Loucy (cell line): ENCODE measurements at regions not wholly inside any gene's neighbourhood (a gene's known extent, or its start where the extent isn't known, plus 50 kb on each side); places are given as distances from the start of the nearest gene placed in this dataset.

Source experiments
- H2AFZ ChIP-seq: fragments of 200-600 bp; sonication (generic); 2 replicates; pipeline ENCODE4 v1.6.0; 2016; ENCODE audit warnings: antibody characterized with exemption, mild to moderate bottlenecking, low read length, moderate library complexity
- H3F3A ChIP-seq: fragments of 200-600 bp; 2 replicates; pipeline ENCODE4 v1.6.0; 2016; ENCODE audit warnings: antibody characterized with exemption, low read depth, mild to moderate bottlenecking
- H3K27me3 ChIP-seq: fragments of 200-600 bp; sonication (generic); 2 replicates; pipeline ENCODE4 v1.6.1; 2014; ENCODE audit warnings: low read length, mild to moderate bottlenecking; ENCODE audit not compliant: insufficient read depth, poor library complexity, severe bottlenecking
- H3K36me3 ChIP-seq: fragments of 200-600 bp; sonication (generic); 2 replicates; pipeline ENCODE4 v1.6.1; 2016; ENCODE audit warnings: low read length; ENCODE audit not compliant: insufficient read depth
- H3K4me1 ChIP-seq: fragments of 200-600 bp; sonication (generic); 2 replicates; pipeline ENCODE4 v1.5.1; 2014; ENCODE audit warnings: low read length, mild to moderate bottlenecking; ENCODE audit not compliant: insufficient read depth, poor library complexity, severe bottlenecking
- H3K4me2 ChIP-seq: fragments of 200-600 bp; sonication (generic); 2 replicates; pipeline ENCODE4 v1.6.0; 2014; ENCODE audit warnings: antibody characterized with exemption, low read length, low read depth, mild to moderate bottlenecking; ENCODE audit not compliant: poor library complexity, severe bottlenecking
- H3K4me3 ChIP-seq: fragments of 200-600 bp; sonication (generic); 2 replicates; pipeline ENCODE4 v1.5.1; 2014; ENCODE audit warnings: low read length, mild to moderate bottlenecking, mixed read lengths; ENCODE audit not compliant: poor library complexity, severe bottlenecking
- H3K79me2 ChIP-seq: fragments of 200-600 bp; sonication (generic); 2 replicates; pipeline ENCODE4 v1.6.1; 2014; ENCODE audit warnings: low read length; ENCODE audit not compliant: insufficient read depth
- H3K9ac ChIP-seq: fragments of 200-600 bp; sonication (generic); 2 replicates; pipeline ENCODE4 v1.6.0; 2014; ENCODE audit warnings: mild to moderate bottlenecking, low read depth, low read length, moderate library complexity; ENCODE audit not compliant: poor library complexity, severe bottlenecking
- H3K9me2 ChIP-seq: fragments of 200-600 bp; sonication (generic); replicated peaks from 2 replicates; pipeline ENCODE4 v1.6.1; 2016; ENCODE audit warnings: low read depth, low read length, mixed read lengths
- H3K9me3 ChIP-seq: fragments of 200-600 bp; sonication (generic); 2 replicates; pipeline ENCODE4 v1.6.1; 2014; ENCODE audit warnings: mild to moderate bottlenecking, antibody characterized with exemption, low read length, low read depth; ENCODE audit not compliant: insufficient read depth
- H4K20me1 ChIP-seq: fragments of 200-600 bp; sonication (generic); 2 replicates; pipeline ENCODE4 v1.6.0; 2014; ENCODE audit warnings: antibody characterized with exemption, low read length, mild to moderate bottlenecking; ENCODE audit not compliant: insufficient read depth, poor library complexity, severe bottlenecking
- EZH2phosphoT487 ChIP-seq: fragments of 200-600 bp; IDR thresholded peaks from 2 replicates; pipeline ENCODE4 v1.6.1; 2018; ENCODE audit warnings: antibody characterized with exemption, mild to moderate bottlenecking, moderate library complexity, borderline replicate concordance
- TF ChIP-seq, protein P1 (sequence below): fragments of 200-600 bp; sonication (generic); conservative IDR thresholded peaks from 2 replicates; pipeline ENCODE4 v1.5.1; 2014; ENCODE audit warnings: mild to moderate bottlenecking, antibody characterized with exemption, low read length

DNA sequence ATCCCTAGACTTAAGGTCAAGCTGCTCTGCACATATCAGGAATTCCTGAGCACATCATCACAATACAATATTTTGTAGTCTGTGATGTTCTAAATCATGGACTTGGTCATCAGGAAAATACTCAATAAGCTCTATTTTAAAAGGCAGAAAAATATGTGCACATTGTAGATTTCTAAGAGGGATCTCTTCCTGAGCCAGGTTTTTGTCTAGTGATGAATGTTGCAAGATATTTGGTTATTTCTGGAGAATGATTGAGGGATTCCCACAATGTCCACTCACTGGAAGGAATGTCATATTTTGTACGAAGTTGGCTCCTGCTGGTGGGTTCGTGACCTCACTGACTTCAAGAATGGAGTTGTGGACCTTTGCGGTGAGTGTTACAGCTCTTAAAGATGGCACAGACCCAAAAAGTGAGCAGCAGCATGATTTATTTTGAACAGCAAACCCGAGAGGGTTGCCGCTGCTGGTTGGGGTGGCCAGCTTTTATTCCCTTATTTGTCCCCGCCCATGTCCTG lies 300.9 kb upstream of the DCN start:
- Histone ChIP-seq H3K36me3 (no peaks in the 10 kb centered on the region), H3K9me2 (no peaks in the 10 kb centered on the region), H3K9ac (no peak overlapping the region), H2AFZ (no peak overlapping the region), H3K27me3 (no peaks in the 10 kb centered on the region), H3K4me3 (no peak overlapping the region), H3F3A (no peaks in the 10 kb centered on the region), H4K20me1 (no peaks in the 10 kb centered on the region), H3K79me2 (no peaks in the 10 kb centered on the region), H3K4me2 (no peak overlapping the region), H3K4me1 (no peaks in the 10 kb centered on the region), H3K9me3 (no peaks in the 10 kb centered on the region)
- TF ChIP-seq EZH2phosphoT487: no peak

DNA sequence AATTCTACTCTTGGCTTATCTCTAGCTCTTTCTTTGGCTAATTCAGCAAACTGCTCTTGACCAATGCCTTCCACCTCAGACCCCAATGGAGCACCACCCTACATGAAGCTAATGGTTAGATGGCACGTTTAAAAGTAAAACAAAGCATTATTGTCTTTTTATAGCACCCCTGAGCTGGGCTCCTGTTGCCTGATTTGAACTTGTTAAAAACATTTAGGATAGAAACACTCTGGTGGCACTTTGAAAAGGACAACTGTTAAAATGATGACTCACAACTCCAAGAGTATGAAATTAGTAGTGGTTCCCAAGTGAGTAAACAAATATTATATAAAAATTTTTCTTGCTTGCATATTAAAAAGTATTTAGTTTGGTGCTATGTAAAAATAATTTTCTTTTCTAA lies 299.6 kb upstream of the DCN start:
- Histone ChIP-seq H3F3A (no peaks in the 10 kb centered on the region), H3K36me3 (no peaks in the 10 kb centered on the region), H3K9me2 (no peaks in the 10 kb centered on the region), H3K79me2 (no peaks in the 10 kb centered on the region), H3K4me2 (no peak overlapping the region), H3K9me3 (no peaks in the 10 kb centered on the region), H3K9ac (no peak overlapping the region), H3K27me3 (no peaks in the 10 kb centered on the region), H3K4me3 (no peak overlapping the region), H2AFZ (no peak overlapping the region), H3K4me1 (no peaks in the 10 kb centered on the region), H4K20me1 (no peaks in the 10 kb centered on the region)
- TF ChIP-seq, protein P1, sequence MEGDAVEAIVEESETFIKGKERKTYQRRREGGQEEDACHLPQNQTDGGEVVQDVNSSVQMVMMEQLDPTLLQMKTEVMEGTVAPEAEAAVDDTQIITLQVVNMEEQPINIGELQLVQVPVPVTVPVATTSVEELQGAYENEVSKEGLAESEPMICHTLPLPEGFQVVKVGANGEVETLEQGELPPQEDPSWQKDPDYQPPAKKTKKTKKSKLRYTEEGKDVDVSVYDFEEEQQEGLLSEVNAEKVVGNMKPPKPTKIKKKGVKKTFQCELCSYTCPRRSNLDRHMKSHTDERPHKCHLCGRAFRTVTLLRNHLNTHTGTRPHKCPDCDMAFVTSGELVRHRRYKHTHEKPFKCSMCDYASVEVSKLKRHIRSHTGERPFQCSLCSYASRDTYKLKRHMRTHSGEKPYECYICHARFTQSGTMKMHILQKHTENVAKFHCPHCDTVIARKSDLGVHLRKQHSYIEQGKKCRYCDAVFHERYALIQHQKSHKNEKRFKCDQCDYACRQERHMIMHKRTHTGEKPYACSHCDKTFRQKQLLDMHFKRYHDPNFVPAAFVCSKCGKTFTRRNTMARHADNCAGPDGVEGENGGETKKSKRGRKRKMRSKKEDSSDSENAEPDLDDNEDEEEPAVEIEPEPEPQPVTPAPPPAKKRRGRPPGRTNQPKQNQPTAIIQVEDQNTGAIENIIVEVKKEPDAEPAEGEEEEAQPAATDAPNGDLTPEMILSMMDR: no peak
- no peak for TF ChIP-seq EZH2phosphoT487

DNA sequence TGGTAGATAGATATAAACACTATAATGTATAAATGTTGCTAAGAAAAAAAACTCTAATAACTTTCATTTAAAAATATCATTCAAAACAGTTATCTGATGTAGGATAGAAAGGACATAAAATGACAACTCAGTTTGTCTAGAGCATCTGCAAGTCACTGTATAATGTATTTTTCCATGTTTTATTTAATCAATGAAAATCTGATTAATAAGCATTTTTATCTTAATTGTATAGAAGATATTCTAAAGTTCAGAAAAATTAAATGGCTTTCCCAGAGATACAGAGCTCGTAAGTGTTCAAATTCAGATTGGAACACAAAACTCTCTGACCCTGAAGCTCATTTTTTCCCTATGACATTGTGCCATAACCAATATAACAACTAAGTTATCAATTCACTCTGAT lies 295.9 kb upstream of the DCN start:
- H2AFZ ChIP-seq: no peak overlapping the region
- H3K9ac ChIP-seq: no peak overlapping the region
- H4K20me1 ChIP-seq: no peaks in the 10 kb centered on the region
- H3K4me1 ChIP-seq: no peaks in the 10 kb centered on the region
- H3F3A ChIP-seq: no peaks in the 10 kb centered on the region
- H3K4me3 ChIP-seq: no peak overlapping the region
- H3K36me3 ChIP-seq: no peaks in the 10 kb centered on the region
- no peak overlapping the region for H3K4me2 ChIP-seq
- no peaks in the 10 kb centered on the region for H3K9me2 ChIP-seq
- TF ChIP-seq, protein P1: no peak
- no peak for TF ChIP-seq EZH2phosphoT487
- no peaks in the 10 kb centered on the region for H3K79me2 ChIP-seq
- H3K9me3 ChIP-seq: no peaks in the 10 kb centered on the region
- no peaks in the 10 kb centered on the region for H3K27me3 ChIP-seq

DNA sequence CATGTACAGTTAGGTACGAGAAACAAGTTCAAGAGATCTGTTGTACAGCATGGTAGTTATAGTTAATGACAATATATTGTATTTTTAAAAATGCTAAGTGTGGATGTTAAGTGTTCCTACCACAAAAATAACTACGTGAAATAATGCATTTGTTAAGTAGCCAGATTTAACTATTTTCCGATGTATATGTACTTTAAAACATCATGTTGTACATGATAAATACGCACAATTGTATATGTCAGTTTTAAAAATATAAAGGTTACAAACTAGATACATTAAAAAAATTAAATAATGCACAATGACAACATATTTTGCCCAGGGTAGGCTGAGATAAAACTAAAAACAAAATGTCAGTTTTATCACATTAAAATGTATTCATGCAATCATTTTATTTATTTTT lies 285.1 kb upstream of the DCN start:
- no peak for TF ChIP-seq EZH2phosphoT487
- TF ChIP-seq, protein P1: no peak
- H3K9ac ChIP-seq: no peak overlapping the region
- H3K4me3 ChIP-seq: no peak overlapping the region
- H3K79me2 ChIP-seq: no peaks in the 10 kb centered on the region
- no peaks in the 10 kb centered on the region for H3K4me1 ChIP-seq
- no peaks in the 10 kb centered on the region for H3K9me3 ChIP-seq
- no peaks in the 10 kb centered on the region for H3K9me2 ChIP-seq
- H4K20me1 ChIP-seq: no peaks in the 10 kb centered on the region
- no peaks in the 10 kb centered on the region for H3F3A ChIP-seq
- H3K27me3 ChIP-seq: no peaks in the 10 kb centered on the region
- no peaks in the 10 kb centered on the region for H3K36me3 ChIP-seq
- no peak overlapping the region for H3K4me2 ChIP-seq
- H2AFZ ChIP-seq: no peak overlapping the region
